CD4-positive, alpha-beta T cell treated with Interleukin-4 for 1 hour (primary cell): ENCODE measurements at regions not wholly inside any gene's neighbourhood (a gene's known extent, or its start where the extent isn't known, plus 50 kb on each side); places are given as distances from the start of the nearest gene placed in this dataset.

Experiments used
- DNase-seq, 2 donors: peaks; one replicate each; pipeline ENCODE4 v3.0.0-alpha.2; 2020 to 2022

DNA sequence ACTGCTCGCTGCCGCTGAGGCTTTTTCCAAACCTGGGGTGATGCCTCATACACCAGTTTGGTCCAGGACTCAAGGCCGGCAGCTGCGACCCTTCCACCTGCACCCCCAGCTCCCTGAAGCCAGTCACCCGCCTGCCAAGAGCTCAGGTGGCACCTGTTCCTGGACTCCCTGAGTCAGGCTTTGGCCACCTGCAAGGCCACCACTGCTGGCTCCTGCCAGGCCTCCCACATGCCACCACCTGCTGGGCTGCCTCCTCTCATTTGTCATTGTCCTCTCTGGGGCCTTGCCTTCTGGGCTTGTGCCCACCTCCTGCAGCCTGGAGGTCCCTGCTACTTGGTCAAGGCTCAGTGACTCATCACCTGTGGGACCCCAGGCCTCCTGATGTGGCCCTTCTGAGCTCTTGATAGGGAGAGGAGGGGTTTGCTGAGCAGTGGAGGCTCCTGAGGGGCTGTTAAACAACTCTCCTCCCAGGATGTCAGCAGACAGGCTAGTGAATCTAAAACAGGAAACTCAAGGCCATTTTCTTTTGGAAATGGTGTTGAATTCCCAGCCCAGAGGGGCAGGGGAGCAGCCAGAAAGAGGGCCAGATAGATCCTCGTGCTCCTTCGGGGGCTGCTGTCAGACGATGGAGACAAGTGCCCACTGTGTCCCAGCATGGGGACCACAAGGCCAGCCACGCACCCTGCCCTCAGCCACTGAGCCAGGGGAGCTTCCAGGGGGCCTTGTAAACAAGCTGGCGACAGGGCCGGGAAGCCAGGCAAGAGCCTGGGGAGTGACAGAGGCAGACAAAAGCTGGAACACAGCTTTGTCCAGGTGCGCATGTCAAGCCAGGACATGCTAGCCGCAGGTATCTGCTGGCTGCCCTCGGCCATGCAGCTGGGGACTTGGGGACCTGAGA is 416.8 kb downstream of the LRATD1 start:
- no peak for DNase-seq

- DNase-seq, result no peak
Measured at GRCh38 chr2:15050483-15050882, 418.0 kb downstream of the LRATD1 start.

- DNase-seq, result no peak
Measured at GRCh38 chr2:15053542-15053941, 421.0 kb downstream of the LRATD1 start.

DNA sequence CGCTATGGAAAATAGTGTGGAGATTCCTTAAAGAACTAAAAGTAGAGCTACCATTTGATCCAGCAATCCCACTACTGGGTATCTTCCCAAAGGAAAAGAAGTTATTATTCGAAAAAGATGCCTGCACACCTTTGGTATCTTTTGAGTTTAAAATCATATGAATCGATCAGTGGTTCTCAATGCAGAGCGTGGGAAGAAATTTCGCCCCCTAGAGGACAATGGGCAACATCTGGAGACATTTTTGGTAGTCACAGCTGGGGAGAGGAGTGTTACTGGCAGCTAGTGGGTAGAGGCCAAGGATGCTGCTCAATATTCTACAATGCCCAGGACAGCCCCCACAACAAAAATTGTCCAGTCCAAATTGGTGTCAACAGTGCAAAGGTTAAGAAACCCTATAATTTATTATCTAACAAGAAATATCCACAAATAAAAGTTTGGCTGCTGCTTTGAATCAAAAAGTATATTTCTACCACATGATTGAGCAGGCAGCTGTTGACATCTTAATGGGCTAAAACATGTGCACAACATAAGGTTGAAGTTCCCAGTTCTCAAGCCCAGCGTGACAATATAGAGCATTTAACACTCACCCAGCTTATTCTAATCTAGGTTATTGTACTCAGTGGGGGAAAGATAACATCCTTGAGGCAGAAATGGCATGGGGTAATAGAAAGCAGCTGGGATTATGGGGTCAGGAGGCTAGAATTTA is 425.7 kb downstream of the LRATD1 start:
- no peak for DNase-seq

DNA sequence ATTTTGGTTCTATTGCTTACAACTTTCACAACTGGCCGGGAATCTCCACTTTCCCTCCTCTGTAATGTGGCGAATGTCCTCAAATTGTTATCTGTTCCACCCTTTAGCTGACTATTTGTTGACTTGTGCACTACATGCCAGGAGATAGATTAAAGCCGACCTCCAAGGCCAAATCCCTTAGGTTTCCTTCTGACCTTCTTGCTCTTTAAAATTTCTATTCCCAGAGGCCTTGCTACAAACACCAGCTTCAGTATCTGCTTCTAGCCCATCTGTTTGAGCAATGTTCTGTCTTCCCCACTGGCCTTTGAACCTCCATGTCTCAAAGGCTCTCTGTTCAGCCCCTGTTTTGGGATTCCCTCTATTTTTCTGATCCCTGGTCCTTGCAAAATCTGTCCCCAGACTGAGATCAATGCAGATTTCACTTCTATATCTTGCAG is 426.2 kb downstream of the LRATD1 start:
- DNase-seq, result no peak

GRCh38 chr2:15059870-15060512 is 427.5 kb downstream of the LRATD1 start:
- no peak for DNase-seq

GRCh38 chr2:15061268-15061667 is 428.8 kb downstream of the LRATD1 start:
- DNase-seq, result no peak

- DNase-seq, result no peak
Measured at GRCh38 chr2:15066138-15066537, 433.6 kb downstream of the LRATD1 start.

DNA sequence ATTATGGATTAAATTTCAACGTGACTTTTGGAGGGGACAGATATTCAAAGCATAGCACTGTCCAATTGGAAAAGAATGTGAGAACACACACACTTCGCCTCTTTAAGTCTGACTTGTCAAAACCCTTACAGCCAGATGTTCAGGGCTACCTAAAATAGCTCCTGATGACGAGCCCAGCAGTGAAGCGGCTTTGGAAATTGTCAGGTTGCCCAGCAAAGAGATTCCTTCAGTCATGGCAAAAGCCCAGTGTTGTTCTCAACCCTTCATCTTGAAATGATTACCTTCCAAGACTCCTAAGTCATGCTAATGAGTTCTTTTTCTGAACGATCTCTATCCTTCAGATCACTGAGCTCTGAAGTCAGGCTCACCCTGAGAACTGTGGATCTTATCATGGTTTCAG is 436.6 kb downstream of the LRATD1 start:
- no peak for DNase-seq

DNA sequence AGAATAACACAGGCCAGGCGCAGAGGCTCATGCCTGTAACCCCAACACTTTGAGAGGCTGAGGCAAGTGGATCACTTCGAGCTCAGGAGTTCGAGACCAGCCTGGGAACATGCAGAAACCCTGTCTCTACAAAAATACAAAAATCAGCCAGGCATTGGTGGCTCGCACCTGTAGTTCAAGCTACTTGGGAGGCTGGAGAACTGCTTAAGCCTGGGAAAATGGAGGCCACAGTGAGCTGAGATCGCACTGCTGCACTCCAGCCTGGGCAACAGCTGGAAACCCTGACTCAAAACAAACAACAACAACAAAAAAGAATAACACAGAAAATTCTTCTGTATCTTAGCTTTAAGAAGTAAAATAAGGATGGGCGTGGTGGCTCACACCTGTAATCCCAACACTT is 440.3 kb downstream of the LRATD1 start:
- DNase-seq, result no peak

DNA sequence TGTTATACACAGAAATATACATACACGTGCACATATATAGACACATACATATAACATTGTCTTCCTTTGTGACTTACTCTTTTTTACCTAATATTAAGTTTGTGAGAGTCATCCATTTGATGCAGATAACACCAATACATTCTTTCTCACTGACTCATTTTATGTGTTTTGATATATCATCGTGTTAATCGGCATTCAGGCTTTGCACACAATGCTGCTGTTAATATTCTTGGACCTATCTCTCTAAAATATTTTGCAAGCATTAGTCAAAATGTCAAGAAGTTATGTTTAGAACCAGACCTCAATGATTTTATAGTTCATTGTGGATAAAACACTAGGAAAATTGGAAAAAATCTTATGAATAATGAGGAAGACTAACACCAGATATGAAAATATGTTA is 441.1 kb downstream of the LRATD1 start:
- no peak for DNase-seq

DNA sequence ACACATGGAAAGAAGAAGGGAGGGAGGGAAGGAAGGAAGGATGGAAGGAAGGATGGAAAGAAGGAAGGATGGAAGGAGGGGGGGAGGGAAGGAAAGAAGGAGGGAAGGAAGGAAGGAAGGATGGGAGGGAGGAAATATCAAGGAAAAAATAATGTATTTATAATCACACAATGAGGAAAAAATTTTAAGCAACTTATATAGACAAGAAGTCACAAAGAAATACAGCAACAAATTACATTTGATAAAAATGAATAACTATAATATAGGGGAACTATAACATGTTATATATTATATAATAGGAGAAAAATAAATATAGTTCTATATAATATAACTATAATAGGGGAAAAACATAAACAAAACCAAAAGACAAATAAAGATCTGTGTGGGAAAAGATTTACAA is 441.8 kb downstream of the LRATD1 start:
- DNase-seq, result no peak

- DNase-seq, result no peak
Measured at GRCh38 chr2:15074751-15075700, 442.5 kb downstream of the LRATD1 start.

DNA sequence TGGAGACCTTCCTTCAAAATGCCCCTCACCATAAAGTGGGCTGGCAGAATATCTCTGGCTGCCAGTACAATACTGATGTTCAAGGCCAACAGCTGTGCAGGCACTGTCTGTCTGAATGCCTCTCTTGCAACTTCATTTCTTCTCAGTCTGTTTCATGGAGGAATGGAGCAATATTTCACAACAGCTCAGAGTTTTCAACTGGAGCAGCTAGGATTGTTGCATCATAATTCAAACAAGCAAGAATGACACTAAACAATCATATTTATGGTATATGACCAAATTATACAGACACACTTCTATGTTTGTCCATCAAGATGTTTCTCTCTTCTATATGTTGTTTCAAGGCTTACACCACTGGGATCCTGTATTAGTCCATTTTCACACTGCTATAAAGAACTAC is 444.2 kb downstream of the LRATD1 start:
- DNase-seq, result no peak

DNA sequence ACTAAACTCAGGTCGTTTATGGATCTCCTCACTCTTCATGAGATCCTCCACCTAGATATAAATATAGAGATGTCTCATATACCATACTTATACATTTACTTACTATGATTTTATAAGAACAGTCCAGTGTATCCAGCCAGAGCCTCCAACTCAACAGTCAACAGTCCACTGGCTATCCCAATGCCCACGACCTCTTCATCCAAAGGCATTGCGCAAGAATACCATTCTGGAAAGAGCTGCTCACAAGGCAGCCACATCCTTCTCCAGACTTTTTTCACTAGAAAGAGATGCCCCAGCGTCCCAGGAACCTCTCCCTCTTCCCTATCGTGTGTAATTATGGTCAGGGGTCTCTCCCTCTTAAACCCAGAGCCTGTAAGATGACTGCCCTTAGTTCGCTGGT is 448.8 kb downstream of the LRATD1 start:
- no peak for DNase-seq

DNA sequence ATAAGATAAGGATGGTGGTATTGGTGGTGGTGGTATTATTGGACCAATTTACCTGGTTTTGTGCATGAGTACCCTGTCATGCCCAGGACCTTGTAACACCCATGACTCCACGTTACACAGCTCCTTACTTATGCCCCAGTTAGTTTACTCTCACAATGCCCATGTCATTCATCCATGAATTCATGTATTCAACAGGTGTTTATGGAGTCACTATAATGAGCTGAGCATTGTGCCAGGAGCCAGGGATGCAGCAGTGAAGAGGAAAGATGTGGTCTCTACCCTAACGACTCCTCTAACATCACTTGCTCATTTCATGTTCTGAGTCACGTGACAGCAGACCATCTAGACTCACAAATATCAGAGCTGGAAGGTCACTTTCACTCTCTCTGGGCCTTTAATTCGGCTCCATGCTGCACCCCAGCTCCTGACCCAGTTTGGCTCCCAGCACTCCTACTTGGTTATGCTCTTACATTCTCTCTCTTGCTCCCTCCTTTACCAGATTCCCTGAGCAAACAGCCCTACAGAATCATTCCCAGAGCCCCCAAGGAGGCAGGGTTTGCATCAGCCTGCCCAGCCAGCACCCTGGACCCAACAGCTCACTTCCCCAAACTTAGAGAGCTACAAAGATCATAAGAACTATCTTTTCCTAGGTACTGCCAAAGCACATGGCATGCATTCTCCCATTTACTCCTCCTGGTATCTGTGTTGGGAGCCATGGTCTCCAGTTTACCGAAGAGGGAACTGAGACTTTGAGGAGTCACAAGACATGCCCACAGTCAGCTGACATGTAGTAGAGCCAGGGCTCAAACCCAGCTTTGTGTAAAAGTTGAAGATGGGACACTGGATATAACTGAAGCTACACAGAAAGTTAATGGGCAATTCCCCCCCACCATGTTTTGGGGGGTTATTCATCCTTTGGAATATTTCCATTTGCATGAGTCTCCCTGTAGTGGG is 449.9 kb downstream of the LRATD1 start:
- DNase-seq, result no peak

DNA sequence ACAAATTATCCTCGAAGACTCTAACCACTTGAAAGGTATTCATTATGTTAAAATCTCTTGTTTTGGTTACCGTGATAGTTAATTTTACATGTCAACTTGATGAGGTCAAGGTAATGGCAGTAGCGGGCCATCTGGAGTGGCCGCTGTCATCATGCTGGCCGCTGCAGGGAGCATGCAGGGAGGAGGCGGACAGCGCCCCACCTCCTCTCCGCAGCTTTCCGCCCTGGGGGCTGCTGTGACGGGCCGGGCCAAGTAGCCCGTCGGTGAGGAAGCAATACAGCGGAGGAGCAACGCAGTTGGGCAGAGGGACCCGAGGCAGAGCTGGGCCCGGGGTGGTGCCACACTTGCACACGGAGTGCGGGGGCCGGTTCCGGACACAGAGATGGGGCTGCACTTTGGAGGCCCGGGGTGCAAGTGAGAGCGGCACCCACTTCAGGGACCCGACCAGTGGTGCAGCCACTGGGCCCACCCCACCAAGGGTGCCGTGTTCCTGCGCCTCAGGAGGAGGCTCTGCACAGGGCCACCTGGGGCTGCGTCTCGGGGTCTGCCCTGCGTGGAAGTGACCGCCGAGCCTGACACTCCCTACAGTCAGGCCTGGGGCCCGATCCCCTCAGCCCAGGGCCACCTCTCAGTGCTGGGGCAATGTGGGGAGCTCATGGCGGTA is 452.4 kb downstream of the LRATD1 start:
- no peak for DNase-seq

DNA sequence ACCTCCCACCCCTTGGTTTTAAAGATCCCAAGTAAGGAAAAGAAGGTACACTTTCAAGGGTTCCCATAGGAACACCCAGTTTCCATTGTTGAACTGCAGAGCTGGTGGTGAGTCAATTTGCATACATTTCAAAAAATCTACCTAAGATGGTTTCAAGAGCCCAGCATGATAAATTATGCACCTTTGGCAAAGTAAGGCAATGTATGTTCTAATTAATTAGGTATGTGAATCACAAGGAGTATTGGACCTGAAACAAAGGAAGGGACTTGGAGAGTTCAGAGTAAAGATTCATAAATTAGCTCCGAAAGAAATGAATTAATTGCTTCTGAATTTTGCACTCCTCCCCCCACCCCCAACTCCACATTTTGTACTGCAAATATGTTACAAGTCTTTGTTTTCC is 459.7 kb downstream of the LRATD1 start:
- no peak for DNase-seq

- no peak for DNase-seq
Measured at GRCh38 chr2:15092691-15093090, 460.2 kb downstream of the LRATD1 start.

DNA sequence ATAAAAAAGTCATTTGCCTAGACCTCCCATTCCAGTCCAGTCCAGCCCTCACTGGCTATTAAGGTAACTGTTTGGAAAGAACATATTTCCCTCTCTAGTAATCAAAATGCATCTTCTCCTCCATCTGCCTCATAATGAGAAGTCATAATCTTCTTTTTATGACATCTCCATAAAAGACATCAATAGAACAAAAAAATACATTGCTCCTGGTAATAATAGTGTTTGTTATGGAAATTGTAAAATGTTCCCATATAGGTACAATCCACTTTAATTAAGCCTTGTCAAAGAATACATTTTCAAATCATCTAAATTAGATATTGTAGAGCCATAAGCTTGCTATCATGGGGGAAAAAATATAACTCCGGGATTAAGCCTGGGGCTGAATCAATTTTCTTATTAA is 461.6 kb downstream of the LRATD1 start:
- no peak for DNase-seq

- DNase-seq, result no peak
Measured at GRCh38 chr2:15096873-15097272, 464.3 kb downstream of the NBAS start.
